Suprapubic skin (tissue), 3 donors: ENCODE measurements at regions not wholly inside any gene's neighbourhood (a gene's known extent, or its start where the extent isn't known, plus 50 kb on each side); places are given as distances from the start of the nearest gene placed in this dataset.

ENCODE experiments used
- CTCF ChIP-seq, 2 donors: fragments of 200-600 bp in 1 of 2; fragments of 450-650 bp in 1 of 2; sonication (generic) in 1 of 2; IDR thresholded peaks; one replicate each; pipeline ENCODE4 v1.5.1; 2016 to 2019; ENCODE audit warnings: antibody characterized with exemption in 2 of 2, mild to moderate bottlenecking in 1 of 2, moderate library complexity in 1 of 2
- POLR2A ChIP-seq, 2 donors: fragments of 450-650 bp; IDR thresholded peaks; one replicate each; pipeline ENCODE4 v1.6.1; 2017; ENCODE audit warnings: antibody characterized with exemption in 2 of 2, mild to moderate bottlenecking in 2 of 2, moderate library complexity in 2 of 2

- no peak for TF ChIP-seq CTCF (IDR thresholded peaks at IDR 0.05)
- TF ChIP-seq POLR2A (IDR thresholded peaks at IDR 0.05), result no peak
Measured at GRCh38 chr7:89666136-89666835, 488.0 kb upstream of the STEAP1 start.
